Stimulated activated memory B cell treated with anti-CD40 and anti-IgM and Interleukin-4, amounts not matched to agents 10 μg/mL and 1 μg/mL and 100 μg/mL, for 72 hours (primary cell): ENCODE measurements at regions not wholly inside any gene's neighbourhood (a gene's known extent, or its start where the extent isn't known, plus 50 kb on each side); places are given as distances from the start of the nearest gene placed in this dataset.
"Not testable (repeated sequence)": the region's sequence is repeated elsewhere in the genome, so short reads cannot be mapped to it uniquely, and the experiment has no call there.

Experiments used
- ATAC-seq: fragments of 150-1000 bp; cut with Tn5 transposase; 2 replicates; pipeline ENCODE4 v1.10.0; 2021
- H3K27ac Mint-ChIP-seq: one replicate; pipeline ENCODE4 v1.8.0; 2022; ENCODE audit warnings: mild to moderate bottlenecking, mixed read lengths
- H3K27me3 Mint-ChIP-seq: one replicate; pipeline ENCODE4 v1.8.0; 2022; ENCODE audit warnings: mixed read lengths
- H3K36me3 Mint-ChIP-seq: one replicate; pipeline ENCODE4 v1.8.0; 2022; ENCODE audit warnings: mixed read lengths
- H3K4me1 Mint-ChIP-seq: one replicate; pipeline ENCODE4 v1.8.0; 2022; ENCODE audit warnings: mixed read lengths
- H3K4me3 Mint-ChIP-seq: one replicate; pipeline ENCODE4 v1.8.0; 2022; ENCODE audit warnings: mild to moderate bottlenecking, moderate library complexity, mixed read lengths
- H3K9me3 Mint-ChIP-seq: one replicate; pipeline ENCODE4 v1.8.0; 2022; ENCODE audit warnings: mixed read lengths

- Mint-ChIP-seq H3K27me3 (no peaks in the 10 kb centered on the region), H3K4me3 (no peak overlapping the region), H3K4me1 (no peaks in the 10 kb centered on the region), H3K36me3 (no peaks in the 10 kb centered on the region), H3K9me3 (no peaks in the 10 kb centered on the region), H3K27ac (no peak overlapping the region)
- ATAC-seq, result no peak
These were observed 1135.6 kb upstream of the FAM98A start for GRCh38 chr2:34734662-34735061.

DNA sequence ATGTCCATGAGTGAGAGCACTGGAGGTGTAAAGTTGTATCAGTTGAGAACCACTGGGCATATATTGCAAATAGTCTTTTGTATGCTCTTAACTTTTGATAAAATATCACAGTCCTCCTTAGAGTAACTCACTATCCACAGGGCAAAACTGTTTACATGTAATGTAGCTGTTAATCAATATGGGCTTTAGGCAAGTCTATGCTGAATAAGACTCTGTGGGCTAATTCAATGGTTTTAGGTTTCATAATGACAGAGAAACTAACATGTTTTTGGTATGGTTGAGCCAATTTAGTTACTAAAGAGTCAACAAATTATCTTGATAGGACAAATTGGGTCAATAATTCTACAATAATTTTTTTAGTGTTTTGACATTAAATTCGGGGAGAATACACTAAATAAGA lies 1134.9 kb upstream of the FAM98A start:
- no peak overlapping the region for H3K27ac Mint-ChIP-seq
- no peaks in the 10 kb centered on the region for H3K4me1 Mint-ChIP-seq
- H3K4me3 Mint-ChIP-seq, result no peak overlapping the region
- H3K9me3 Mint-ChIP-seq, result no peaks in the 10 kb centered on the region
- no peaks in the 10 kb centered on the region for H3K36me3 Mint-ChIP-seq
- H3K27me3 Mint-ChIP-seq, result no peaks in the 10 kb centered on the region
- ATAC-seq, result no peak

DNA sequence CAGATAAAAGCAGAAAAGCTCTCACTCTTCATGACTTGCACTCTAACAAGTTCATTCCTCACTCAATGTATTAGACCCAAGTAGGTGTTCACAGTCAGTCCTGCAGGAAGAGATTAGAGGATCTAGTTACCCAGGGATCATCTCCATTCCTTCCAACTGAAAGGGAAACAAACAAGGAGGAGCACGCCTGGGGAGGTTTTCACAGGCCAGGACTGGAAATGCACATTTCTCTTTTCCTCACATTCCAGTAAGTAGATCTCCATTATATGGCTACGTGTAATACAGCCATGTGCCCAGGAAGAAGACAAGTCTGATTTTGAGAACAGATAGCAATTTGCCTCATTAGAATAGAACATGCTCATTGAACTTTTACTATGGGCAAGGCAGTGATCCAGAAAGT lies 1132.2 kb upstream of the FAM98A start:
- H3K9me3 Mint-ChIP-seq, result no peaks in the 10 kb centered on the region
- no peak for ATAC-seq
- H3K27ac Mint-ChIP-seq, result no peak overlapping the region
- H3K27me3 Mint-ChIP-seq, result no peaks in the 10 kb centered on the region
- no peaks in the 10 kb centered on the region for H3K4me1 Mint-ChIP-seq
- no peak overlapping the region for H3K4me3 Mint-ChIP-seq
- H3K36me3 Mint-ChIP-seq, result no peaks in the 10 kb centered on the region

- ATAC-seq, result no peak
- H3K27ac Mint-ChIP-seq, result no peak overlapping the region
These were observed 1130.7 kb upstream of the FAM98A start for GRCh38 chr2:34729845-34730244.

GRCh38 chr2:34724107-34724506 lies 1125.0 kb upstream of the FAM98A start:
- H3K36me3 Mint-ChIP-seq, result no peaks in the 10 kb centered on the region
- H3K4me1 Mint-ChIP-seq, result no peaks in the 10 kb centered on the region
- ATAC-seq, result no peak
- no peak overlapping the region for H3K4me3 Mint-ChIP-seq
- H3K27me3 Mint-ChIP-seq, result no peaks in the 10 kb centered on the region
- no peak overlapping the region for H3K27ac Mint-ChIP-seq
- peaks cover 3% of the 10 kb centered on the region for H3K9me3 Mint-ChIP-seq

More at GRCh38 chr2:34729845-34730244, 1130.7 kb upstream of the FAM98A start:
- H3K4me1 Mint-ChIP-seq, result no peaks in the 10 kb centered on the region
- H3K4me3 Mint-ChIP-seq, result no peak overlapping the region
- H3K27me3 Mint-ChIP-seq, result no peaks in the 10 kb centered on the region
- H3K9me3 Mint-ChIP-seq, result no peaks in the 10 kb centered on the region
- no peaks in the 10 kb centered on the region for H3K36me3 Mint-ChIP-seq

DNA sequence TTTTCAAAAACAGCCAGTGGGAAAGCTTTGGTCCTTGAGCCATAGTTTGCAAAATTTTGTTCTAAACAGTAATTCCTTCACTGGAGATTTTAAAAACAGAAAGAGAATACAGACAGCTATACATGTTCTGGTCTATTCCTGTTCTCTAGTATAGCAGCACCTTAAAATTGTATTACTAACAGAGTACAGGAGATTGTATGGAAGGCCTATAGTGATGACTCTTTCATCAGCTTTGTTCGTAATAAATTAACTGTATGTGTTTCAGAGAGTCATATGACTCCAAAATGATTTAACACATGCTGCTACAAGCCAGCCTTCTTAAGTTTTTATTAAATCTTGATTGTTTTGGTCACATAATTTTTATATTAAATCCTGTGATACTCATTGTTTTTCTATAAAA lies 1124.6 kb upstream of the FAM98A start:
- no peak overlapping the region for H3K4me3 Mint-ChIP-seq
- H3K9me3 Mint-ChIP-seq, result peaks cover 3% of the 10 kb centered on the region
- H3K27ac Mint-ChIP-seq, result no peak overlapping the region
- H3K36me3 Mint-ChIP-seq, result no peaks in the 10 kb centered on the region
- no peaks in the 10 kb centered on the region for H3K27me3 Mint-ChIP-seq
- ATAC-seq, result no peak
- no peaks in the 10 kb centered on the region for H3K4me1 Mint-ChIP-seq

GRCh38 chr2:34719206-34719605 lies 1120.1 kb upstream of the FAM98A start:
- no peaks in the 10 kb centered on the region for H3K36me3 Mint-ChIP-seq
- H3K27ac Mint-ChIP-seq, result no peak overlapping the region
- no peak for ATAC-seq

GRCh38 chr2:34705551-34706247 lies 1106.6 kb upstream of the FAM98A start:
- no peak for ATAC-seq
- Mint-ChIP-seq H3K27ac (no peak overlapping the region), H3K4me3 (no peak overlapping the region), H3K36me3 (no peaks in the 10 kb centered on the region), H3K4me1 (no peaks in the 10 kb centered on the region), H3K9me3 (peaks cover 16% of the 10 kb centered on the region), H3K27me3 (no peaks in the 10 kb centered on the region)

More at GRCh38 chr2:34719206-34719605, 1120.1 kb upstream of the FAM98A start:
- Mint-ChIP-seq H3K4me3 (no peak overlapping the region), H3K4me1 (no peaks in the 10 kb centered on the region), H3K27me3 (no peaks in the 10 kb centered on the region), H3K9me3 (peaks cover 15% of the 10 kb centered on the region)

DNA sequence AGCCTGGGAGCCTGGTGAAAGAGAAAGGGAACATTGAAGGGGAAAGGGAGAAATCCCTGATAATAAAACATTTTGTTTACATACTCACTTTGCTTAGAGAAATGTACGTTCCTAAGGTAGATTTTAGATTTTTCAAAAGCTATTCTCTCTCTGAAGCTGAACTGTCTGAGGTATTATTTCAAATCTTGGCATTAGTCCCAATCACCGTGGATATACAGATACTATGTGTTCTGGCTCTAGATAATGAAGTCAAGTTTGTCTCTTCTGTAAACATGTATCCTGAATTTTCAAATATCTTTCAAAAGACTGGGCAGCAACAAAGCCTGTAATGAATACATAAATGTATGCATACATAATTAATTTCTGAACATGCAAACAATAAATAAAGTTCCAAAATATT lies 1104.2 kb upstream of the FAM98A start:
- no peak for ATAC-seq
- Mint-ChIP-seq H3K36me3 (no peaks in the 10 kb centered on the region), H3K27me3 (no peaks in the 10 kb centered on the region), H3K4me3 (no peak overlapping the region), H3K9me3 (peaks cover 12% of the 10 kb centered on the region), H3K4me1 (no peaks in the 10 kb centered on the region), H3K27ac (no peak overlapping the region)

GRCh38 chr2:34702391-34702790 lies 1103.3 kb upstream of the FAM98A start:
- H3K4me3 Mint-ChIP-seq, H3K36me3 Mint-ChIP-seq, H3K4me1 Mint-ChIP-seq, H3K27ac Mint-ChIP-seq, H3K9me3 Mint-ChIP-seq, H3K27me3 Mint-ChIP-seq, ATAC-seq: not testable (repeated sequence)

- not testable (repeated sequence) for H3K9me3 Mint-ChIP-seq, H3K4me3 Mint-ChIP-seq, ATAC-seq, H3K27me3 Mint-ChIP-seq, H3K36me3 Mint-ChIP-seq, H3K4me1 Mint-ChIP-seq, H3K27ac Mint-ChIP-seq
These were observed 1078.5 kb upstream of the FAM98A start for GRCh38 chr2:34677591-34677990.

DNA sequence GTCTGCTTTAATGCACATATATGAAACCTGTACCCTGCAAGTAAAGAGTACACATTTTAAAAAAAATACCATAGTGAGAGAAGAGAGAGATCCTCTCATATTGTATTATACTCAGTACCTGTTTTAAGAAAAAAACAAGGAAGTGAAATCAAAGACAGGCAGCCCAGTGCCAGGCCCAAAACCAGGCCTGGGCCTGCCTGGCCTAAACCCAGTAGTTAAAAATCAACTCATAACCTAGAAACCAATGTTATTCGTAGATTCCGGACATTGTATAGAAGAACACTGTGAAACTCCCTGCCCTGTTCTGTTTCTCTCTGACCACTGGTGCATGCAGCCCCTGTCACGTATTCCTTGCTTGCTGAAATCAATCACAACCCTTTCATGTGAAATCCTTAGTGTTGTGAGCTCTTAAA lies 1078.0 kb upstream of the FAM98A start:
- H3K9me3 Mint-ChIP-seq, H3K27ac Mint-ChIP-seq, H3K27me3 Mint-ChIP-seq, ATAC-seq, H3K4me3 Mint-ChIP-seq, H3K4me1 Mint-ChIP-seq, H3K36me3 Mint-ChIP-seq: not testable (repeated sequence)

- ATAC-seq, result peak; percentile 41
- H3K4me3 Mint-ChIP-seq, result no peak overlapping the region
- H3K27me3 Mint-ChIP-seq, result no peaks in the 10 kb centered on the region
- H3K27ac Mint-ChIP-seq, result no peak overlapping the region
- no peaks in the 10 kb centered on the region for H3K9me3 Mint-ChIP-seq
- no peaks in the 10 kb centered on the region for H3K36me3 Mint-ChIP-seq
- H3K4me1 Mint-ChIP-seq, result no peaks in the 10 kb centered on the region
These were observed 1071.4 kb upstream of the FAM98A start for GRCh38 chr2:34670482-34670881.

DNA sequence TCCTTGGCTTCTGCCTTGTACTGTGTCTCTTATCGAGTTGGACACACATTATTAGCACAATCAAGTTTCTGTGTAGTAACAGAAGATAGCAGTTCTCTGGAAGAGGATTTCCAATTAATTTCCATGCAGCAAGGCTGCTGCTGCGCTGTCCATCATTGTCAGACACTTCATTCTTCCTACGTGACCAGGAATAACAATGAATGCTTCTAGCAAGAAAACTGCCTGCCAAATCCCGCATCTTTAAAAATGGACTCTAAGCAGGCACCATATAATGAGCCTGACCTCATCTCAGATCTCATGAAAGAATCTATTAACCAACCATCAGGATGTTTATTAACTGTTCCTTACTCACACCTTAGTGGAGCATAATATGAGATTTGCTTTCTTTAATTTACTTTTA lies 1067.7 kb upstream of the FAM98A start:
- no peaks in the 10 kb centered on the region for H3K4me1 Mint-ChIP-seq
- H3K27ac Mint-ChIP-seq, result no peak overlapping the region
- no peaks in the 10 kb centered on the region for H3K27me3 Mint-ChIP-seq
- H3K9me3 Mint-ChIP-seq, result no peaks in the 10 kb centered on the region
- no peaks in the 10 kb centered on the region for H3K36me3 Mint-ChIP-seq
- no peak for ATAC-seq
- no peak overlapping the region for H3K4me3 Mint-ChIP-seq

GRCh38 chr2:34664266-34664665 lies 1065.2 kb upstream of the FAM98A start:
- H3K27ac Mint-ChIP-seq, result no peak overlapping the region
- no peaks in the 10 kb centered on the region for H3K4me1 Mint-ChIP-seq

DNA sequence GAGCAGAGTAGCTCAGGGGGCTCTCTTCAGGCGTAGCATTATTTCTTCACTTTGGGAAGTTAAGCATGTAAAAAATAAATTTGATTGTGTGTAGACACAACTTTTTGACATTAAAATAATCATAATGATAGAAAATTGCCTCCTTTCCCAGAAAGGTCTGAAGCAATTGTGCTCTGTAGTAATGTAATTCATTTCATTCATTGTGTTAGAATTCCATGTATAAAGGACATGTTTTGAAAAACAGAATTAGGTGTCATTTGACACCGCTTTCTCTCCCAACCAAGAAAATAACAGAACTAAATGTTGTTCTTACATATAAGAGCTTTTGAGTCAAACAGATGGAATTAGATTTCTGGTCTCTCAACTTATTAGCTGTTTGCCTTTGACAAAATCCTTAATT lies 1064.2 kb upstream of the FAM98A start:
- no peaks in the 10 kb centered on the region for H3K36me3 Mint-ChIP-seq
- no peak overlapping the region for H3K27ac Mint-ChIP-seq
- no peaks in the 10 kb centered on the region for H3K9me3 Mint-ChIP-seq
- H3K4me3 Mint-ChIP-seq, result no peak overlapping the region
- no peaks in the 10 kb centered on the region for H3K4me1 Mint-ChIP-seq
- no peaks in the 10 kb centered on the region for H3K27me3 Mint-ChIP-seq
- ATAC-seq, result no peak

More at GRCh38 chr2:34664266-34664665, 1065.2 kb upstream of the FAM98A start:
- Mint-ChIP-seq H3K36me3 (no peaks in the 10 kb centered on the region), H3K9me3 (no peaks in the 10 kb centered on the region), H3K27me3 (no peaks in the 10 kb centered on the region), H3K4me3 (no peak overlapping the region)
- no peak for ATAC-seq

DNA sequence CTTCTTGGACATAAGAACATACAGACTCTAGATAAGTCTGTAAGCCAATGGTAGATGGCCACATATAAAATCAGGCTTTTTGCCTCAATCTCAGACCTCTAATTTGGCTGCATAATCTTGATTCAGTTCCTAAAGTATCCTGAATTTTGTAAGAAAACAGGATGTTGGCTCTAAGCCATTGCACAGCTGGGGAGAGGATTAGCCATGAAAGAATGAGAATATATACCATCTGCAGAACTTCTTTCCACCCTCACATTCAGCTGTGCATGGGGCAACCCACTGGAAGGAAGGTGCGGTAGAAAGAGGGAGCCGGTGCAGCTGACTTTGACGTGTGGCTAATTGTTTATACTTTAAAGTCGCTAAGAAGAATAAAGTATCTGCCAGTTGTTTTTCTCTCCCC lies 1061.6 kb upstream of the FAM98A start:
- H3K9me3 Mint-ChIP-seq, result no peaks in the 10 kb centered on the region
- no peaks in the 10 kb centered on the region for H3K27me3 Mint-ChIP-seq
- no peak overlapping the region for H3K4me3 Mint-ChIP-seq
- no peaks in the 10 kb centered on the region for H3K4me1 Mint-ChIP-seq
- ATAC-seq, result no peak
- no peaks in the 10 kb centered on the region for H3K36me3 Mint-ChIP-seq
- H3K27ac Mint-ChIP-seq, result no peak overlapping the region
